ENCODE measurements at regions not wholly inside any gene's neighbourhood (a gene's known extent, or its start where the extent isn't known, plus 50 kb on each side); places are given as distances from the start of the nearest gene placed in this dataset.
"Not testable (repeated sequence)": the region's sequence is repeated elsewhere in the genome, so short reads cannot be mapped to it uniquely, and the experiment has no call there.

- no peak for DNase-seq
Observed at GRCh38 chr18:41899535-41899934, 55.5 kb upstream of the PIK3C3 start.

GRCh38 chr18:41893432-41893831 lies 61.6 kb upstream of the PIK3C3 start:
- DNase-seq, result no peak

- DNase-seq, result no peak
Observed at GRCh38 chr18:41887100-41887499, 67.9 kb upstream of the PIK3C3 start.

GRCh38 chr18:41886126-41886807 lies 68.8 kb upstream of the PIK3C3 start:
- DNase-seq, result no peak

- no peak for DNase-seq
Observed at GRCh38 chr18:41881285-41881684, 73.7 kb upstream of the PIK3C3 start.

- no peak for DNase-seq
Observed at GRCh38 chr18:41879256-41879655, 75.8 kb upstream of the PIK3C3 start.

GRCh38 chr18:41875094-41875780 lies 79.8 kb upstream of the PIK3C3 start:
- DNase-seq, result no peak

- DNase-seq, result no peak
Observed at GRCh38 chr18:41873730-41874129, 81.3 kb upstream of the PIK3C3 start.

GRCh38 chr18:41872206-41872605 lies 82.8 kb upstream of the PIK3C3 start:
- DNase-seq, result no peak

- DNase-seq, result no peak
Observed at GRCh38 chr18:41871229-41872000, 83.6 kb upstream of the PIK3C3 start.

GRCh38 chr18:41870817-41871216 lies 84.2 kb upstream of the PIK3C3 start:
- no peak for DNase-seq

- no peak for DNase-seq
Observed at GRCh38 chr18:41870191-41870590, 84.8 kb upstream of the PIK3C3 start.

- DNase-seq, result not testable (repeated sequence)
Observed at GRCh38 chr18:41865796-41866195, 89.2 kb upstream of the PIK3C3 start.

- no peak for DNase-seq
Observed at GRCh38 chr18:41864216-41864615, 90.8 kb upstream of the PIK3C3 start.

GRCh38 chr18:41862921-41863320 lies 92.1 kb upstream of the PIK3C3 start:
- no peak for DNase-seq

- no peak for DNase-seq
Observed at GRCh38 chr18:41860987-41861386, 94.0 kb upstream of the PIK3C3 start.

GRCh38 chr18:41858761-41859555 lies 96.1 kb upstream of the PIK3C3 start:
- DNase-seq, result no peak

- no peak for DNase-seq
Observed at GRCh38 chr18:41853280-41853679, 101.8 kb upstream of the PIK3C3 start.

GRCh38 chr18:41850781-41851180 lies 104.3 kb upstream of the PIK3C3 start:
- DNase-seq, result no peak

GRCh38 chr18:41849632-41850031 lies 105.4 kb upstream of the PIK3C3 start:
- DNase-seq, result no peak

- no peak for DNase-seq
Observed at GRCh38 chr18:41845563-41845962, 109.5 kb upstream of the PIK3C3 start.

- DNase-seq, result no peak
Observed at GRCh38 chr18:41842886-41843285, 112.1 kb upstream of the PIK3C3 start.

All from hematopoietic multipotent progenitor cell treated with erythropoietin and hydrocortisone succinate and interleukin-3 and kit ligand, for 6 days (in vitro differentiated cells).